ENCODE measurements at regions not wholly inside any gene's neighbourhood (a gene's known extent, or its start where the extent isn't known, plus 50 kb on each side); places are given as distances from the start of the nearest gene placed in this dataset.

- Histone ChIP-seq H4K20me1 (ENCODE audit: insufficient read depth) (no peaks in the 10 kb centered on the region), H3K27ac (no peak overlapping the region), H3K4me1 (ENCODE audit: low read depth, poor library complexity, severe bottlenecking) (no peaks in the 10 kb centered on the region), H3K27me3 (ENCODE audit: insufficient read depth, low read depth) (no peaks in the 10 kb centered on the region), H3K36me3 (ENCODE audit: insufficient read depth) (no peaks in the 10 kb centered on the region), H3K9ac (no peak overlapping the region), H3K4me3 (IDR thresholded peaks at IDR 0.05; ENCODE audit: insufficient read depth, low read depth, low read length) (no peak overlapping the region), H2AFZ (ENCODE audit: low read depth) (no peak overlapping the region), H3K79me2 (ENCODE audit: insufficient read depth, low read depth) (no peaks in the 10 kb centered on the region), H3K4me2 (no peak overlapping the region)
- TF ChIP-seq CTCF (conservative IDR thresholded peaks at IDR 0.05; ENCODE audit: low read depth, low read length): no peak
These were observed 61.5 kb upstream of the ZNF536 start for GRCh38 chr19:30310602-30311263.

- Histone ChIP-seq H2AFZ (ENCODE audit: low read depth) (no peak overlapping the region), H3K9ac (no peak overlapping the region), H3K27ac (no peak overlapping the region), H4K20me1 (ENCODE audit: insufficient read depth) (no peaks in the 10 kb centered on the region), H3K36me3 (ENCODE audit: insufficient read depth) (no peaks in the 10 kb centered on the region), H3K4me1 (ENCODE audit: low read depth, poor library complexity, severe bottlenecking) (no peaks in the 10 kb centered on the region), H3K27me3 (ENCODE audit: insufficient read depth, low read depth) (no peaks in the 10 kb centered on the region), H3K79me2 (ENCODE audit: insufficient read depth, low read depth) (no peaks in the 10 kb centered on the region), H3K4me3 (IDR thresholded peaks at IDR 0.05; ENCODE audit: insufficient read depth, low read depth, low read length) (no peak overlapping the region), H3K4me2 (no peak overlapping the region)
- no peak for TF ChIP-seq CTCF (conservative IDR thresholded peaks at IDR 0.05; ENCODE audit: low read depth, low read length)
These were observed 60.3 kb upstream of the ZNF536 start for GRCh38 chr19:30311911-30312310.

DNA sequence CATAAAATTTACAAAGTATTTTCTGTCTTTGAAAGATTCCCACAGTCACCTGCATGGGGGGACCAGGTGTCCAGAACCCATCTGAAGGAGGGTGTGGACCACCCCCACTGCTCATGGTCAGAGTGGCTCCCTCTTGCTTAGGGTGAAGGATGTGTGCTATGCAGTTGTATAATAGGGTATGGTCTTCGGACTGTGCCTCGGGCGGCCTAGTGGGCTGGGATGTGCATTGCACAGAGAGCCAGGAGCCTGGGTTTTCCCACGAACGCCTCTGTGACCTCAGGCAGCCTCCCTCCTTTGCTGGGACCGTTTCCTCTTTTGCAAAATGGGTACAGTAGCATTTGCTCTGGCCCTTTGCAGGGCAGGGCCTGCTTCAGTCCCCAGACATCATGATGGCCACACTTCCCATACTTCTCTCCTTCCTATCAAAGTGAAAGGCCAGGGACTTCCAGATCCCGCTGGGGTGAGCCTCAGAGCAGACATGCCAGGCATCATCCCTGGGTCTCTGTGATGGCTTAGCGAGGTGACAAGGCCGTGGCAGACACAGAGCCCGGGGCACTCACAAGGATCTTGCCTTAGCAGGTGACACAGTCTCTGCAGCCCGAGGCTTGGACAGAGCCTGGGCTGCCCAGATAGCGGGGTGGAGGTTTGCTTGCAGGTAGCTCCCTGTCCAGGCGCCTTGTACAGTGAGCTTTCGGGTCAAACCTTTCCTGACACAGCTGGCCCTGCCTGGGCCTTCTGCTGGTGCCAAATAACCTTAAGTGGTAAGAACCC, 59.4 kb upstream of the ZNF536 start:
- Histone ChIP-seq H3K4me2 (no peak overlapping the region), H3K27ac (no peak overlapping the region)
- TF ChIP-seq CTCF (conservative IDR thresholded peaks at IDR 0.05; ENCODE audit: low read depth, low read length): no peak

DNA sequence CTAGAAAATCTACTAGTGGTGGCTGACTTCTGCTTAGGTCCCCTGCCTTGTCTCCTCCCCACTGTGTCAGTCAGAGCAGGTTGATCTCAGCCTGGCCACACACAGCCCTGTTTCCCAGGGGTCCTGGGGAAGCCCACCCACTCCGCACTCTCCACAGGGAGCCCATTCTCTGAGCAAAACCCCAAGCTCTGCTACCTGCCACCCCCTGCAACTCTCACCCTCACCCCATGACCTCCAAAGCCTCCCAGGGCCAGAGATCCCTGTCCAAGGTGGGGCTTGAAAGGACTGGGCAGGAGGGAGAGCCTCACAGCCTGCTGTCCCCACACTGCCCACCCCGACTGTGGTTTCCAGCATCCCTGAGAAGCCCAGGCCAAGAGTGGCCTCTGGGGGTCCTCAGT, 58.8 kb upstream of the ZNF536 start:
- Histone ChIP-seq H3K4me1 (ENCODE audit: low read depth, poor library complexity, severe bottlenecking) (no peaks in the 10 kb centered on the region), H3K36me3 (ENCODE audit: insufficient read depth) (no peaks in the 10 kb centered on the region), H3K79me2 (ENCODE audit: insufficient read depth, low read depth) (no peaks in the 10 kb centered on the region), H3K4me2 (no peak overlapping the region), H3K9ac (no peak overlapping the region), H3K4me3 (IDR thresholded peaks at IDR 0.05; ENCODE audit: insufficient read depth, low read depth, low read length) (no peak overlapping the region), H2AFZ (ENCODE audit: low read depth) (no peak overlapping the region), H3K27me3 (ENCODE audit: insufficient read depth, low read depth) (no peaks in the 10 kb centered on the region), H4K20me1 (ENCODE audit: insufficient read depth) (no peaks in the 10 kb centered on the region), H3K27ac (no peak overlapping the region)
- TF ChIP-seq CTCF (conservative IDR thresholded peaks at IDR 0.05; ENCODE audit: low read depth, low read length): no peak

More for the DNA sequence above, 59.4 kb upstream of the ZNF536 start:
- H3K9ac ChIP-seq: no peak overlapping the region
- H3K27me3 ChIP-seq (ENCODE audit: insufficient read depth, low read depth): no peaks in the 10 kb centered on the region
- H2AFZ ChIP-seq (ENCODE audit: low read depth): no peak overlapping the region
- H3K79me2 ChIP-seq (ENCODE audit: insufficient read depth, low read depth): no peaks in the 10 kb centered on the region
- no peak overlapping the region for H3K4me3 ChIP-seq (IDR thresholded peaks at IDR 0.05; ENCODE audit: insufficient read depth, low read depth, low read length)
- H3K36me3 ChIP-seq (ENCODE audit: insufficient read depth): no peaks in the 10 kb centered on the region
- H4K20me1 ChIP-seq (ENCODE audit: insufficient read depth): no peaks in the 10 kb centered on the region
- H3K4me1 ChIP-seq (ENCODE audit: low read depth, poor library complexity, severe bottlenecking): no peaks in the 10 kb centered on the region
